Pancreas (tissue), 2 donors: ENCODE measurements at regions not wholly inside any gene's neighbourhood (a gene's known extent, or its start where the extent isn't known, plus 50 kb on each side); places are given as distances from the start of the nearest gene placed in this dataset.

Source experiments
- microRNA-seq, 2 donors: library from miRNA; unstranded; fragments of <30 nt; microRNA quantifications; one replicate each; pipeline versions ENCODE4 to v1.1.0, GENCODE V29; 2019 to 2020
- donor health status: DM: no; HTN: no; CAD: no; lungs with moderate emphysema.
- donor health status: DM: no; HTN: no; CAD: no.

Small RNA genes in the stretch of these regions (microRNA-seq; reads per million reads assigned to microRNA genes)
- 0 reads per million in 2 donors for gene MIR8070
